ENCODE measurements at regions not wholly inside any gene's neighbourhood (a gene's known extent, or its start where the extent isn't known, plus 50 kb on each side); places are given as distances from the start of the nearest gene placed in this dataset.

DNA sequence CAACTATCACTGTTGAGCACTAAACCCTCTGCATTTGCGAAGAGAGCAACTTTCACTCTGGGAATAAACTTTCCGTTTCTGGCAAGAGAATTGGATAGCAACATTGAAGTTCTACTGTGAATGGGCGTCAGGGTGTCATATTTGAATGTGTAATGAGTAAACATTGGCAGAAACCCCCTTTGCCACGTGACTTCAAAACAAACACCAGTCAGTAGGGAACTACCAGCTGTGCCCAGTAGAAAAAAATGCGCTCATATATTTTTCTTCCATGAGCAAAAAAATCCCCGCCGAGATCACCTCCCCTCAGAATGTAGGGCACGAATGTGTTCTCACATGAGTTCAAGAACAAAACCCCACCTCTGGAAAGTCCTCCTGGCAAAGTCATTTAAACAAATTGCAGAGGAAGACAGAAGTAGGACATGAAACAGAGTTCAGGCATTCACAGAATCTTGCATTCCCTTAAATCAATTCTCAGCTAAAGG, 80.6 kb downstream of the BTG1 start:
- H3K27ac ChIP-seq, result peak overlapping the region; percentile 14
- no peak overlapping the region for H2AFZ ChIP-seq
- H4K20me1 ChIP-seq (ENCODE audit: insufficient read depth, poor library complexity, severe bottlenecking), result no peaks in the 10 kb centered on the region
- no peaks in the 10 kb centered on the region for H3K36me3 ChIP-seq (replicated peaks; ENCODE audit: insufficient read depth, low read depth)
- no peaks in the 10 kb centered on the region for H3K27me3 ChIP-seq
- no peak for TF ChIP-seq EZH2phosphoT487 (IDR thresholded peaks at IDR 0.05; ENCODE audit: low read depth, severe bottlenecking, unreplicated experiment)
- TF ChIP-seq, protein P1, sequence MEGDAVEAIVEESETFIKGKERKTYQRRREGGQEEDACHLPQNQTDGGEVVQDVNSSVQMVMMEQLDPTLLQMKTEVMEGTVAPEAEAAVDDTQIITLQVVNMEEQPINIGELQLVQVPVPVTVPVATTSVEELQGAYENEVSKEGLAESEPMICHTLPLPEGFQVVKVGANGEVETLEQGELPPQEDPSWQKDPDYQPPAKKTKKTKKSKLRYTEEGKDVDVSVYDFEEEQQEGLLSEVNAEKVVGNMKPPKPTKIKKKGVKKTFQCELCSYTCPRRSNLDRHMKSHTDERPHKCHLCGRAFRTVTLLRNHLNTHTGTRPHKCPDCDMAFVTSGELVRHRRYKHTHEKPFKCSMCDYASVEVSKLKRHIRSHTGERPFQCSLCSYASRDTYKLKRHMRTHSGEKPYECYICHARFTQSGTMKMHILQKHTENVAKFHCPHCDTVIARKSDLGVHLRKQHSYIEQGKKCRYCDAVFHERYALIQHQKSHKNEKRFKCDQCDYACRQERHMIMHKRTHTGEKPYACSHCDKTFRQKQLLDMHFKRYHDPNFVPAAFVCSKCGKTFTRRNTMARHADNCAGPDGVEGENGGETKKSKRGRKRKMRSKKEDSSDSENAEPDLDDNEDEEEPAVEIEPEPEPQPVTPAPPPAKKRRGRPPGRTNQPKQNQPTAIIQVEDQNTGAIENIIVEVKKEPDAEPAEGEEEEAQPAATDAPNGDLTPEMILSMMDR (IDR thresholded peaks at IDR 0.05; ENCODE audit: poor library complexity), result no peak
- TF ChIP-seq EZH2 (IDR thresholded peaks at IDR 0.05; ENCODE audit: borderline replicate concordance), result no peak
- WGBS (ENCODE audit: low lambda C conversion rate, missing lambda C conversion rate), result 72% methylated on average over 8 of the region's 8 CpGs
- no peaks in the 10 kb centered on the region for H3K9me3 ChIP-seq (ENCODE audit: low read depth)
- peak; percentile 26 for DNase-seq (ENCODE audit: low spot score)
- H3K4me2 ChIP-seq, result no peak overlapping the region
- H3K4me1 ChIP-seq (ENCODE audit: insufficient read depth), result peaks cover 24% of the 10 kb centered on the region
- H3K79me2 ChIP-seq, result no peaks in the 10 kb centered on the region
- H3K4me3 ChIP-seq, result no peak overlapping the region
- no peaks in the 10 kb centered on the region for H3K9me2 ChIP-seq (replicated peaks; ENCODE audit: insufficient read depth)

DNA sequence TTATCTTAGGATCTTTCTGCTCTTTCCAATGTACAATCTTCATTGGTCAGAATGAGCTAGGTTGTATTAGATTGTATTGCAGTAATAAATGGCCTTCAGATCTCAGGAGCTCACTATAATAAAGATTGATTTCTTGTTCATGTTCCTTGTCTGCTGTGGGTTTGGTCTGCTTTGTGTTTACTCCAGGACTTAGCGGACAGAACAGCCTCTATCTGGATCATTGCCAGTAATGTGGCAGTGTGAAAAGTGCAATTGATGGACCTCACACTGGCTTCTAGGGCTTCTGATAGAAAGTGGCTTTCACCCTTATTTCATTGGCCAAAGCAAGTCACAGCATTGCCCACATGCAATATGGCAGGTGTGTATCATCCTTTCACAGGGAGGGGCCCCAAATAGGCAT, 81.2 kb downstream of the BTG1 start:
- Histone ChIP-seq H3K4me2 (no peak overlapping the region), H3K4me1 (ENCODE audit: insufficient read depth) (peaks cover 17% of the 10 kb centered on the region), H3K4me3 (no peak overlapping the region), H3K9me3 (ENCODE audit: low read depth) (no peaks in the 10 kb centered on the region), H3K79me2 (no peaks in the 10 kb centered on the region), H3K27ac (peak overlapping the region; percentile 14), H2AFZ (no peak overlapping the region), H3K27me3 (no peaks in the 10 kb centered on the region), H3K36me3 (replicated peaks; ENCODE audit: insufficient read depth, low read depth) (no peaks in the 10 kb centered on the region), H4K20me1 (ENCODE audit: insufficient read depth, poor library complexity, severe bottlenecking) (no peaks in the 10 kb centered on the region), H3K9me2 (replicated peaks; ENCODE audit: insufficient read depth) (no peaks in the 10 kb centered on the region)
- DNase-seq (ENCODE audit: low spot score), result no peak
- TF ChIP-seq EZH2 (IDR thresholded peaks at IDR 0.05; ENCODE audit: borderline replicate concordance) (no peak), EZH2phosphoT487 (IDR thresholded peaks at IDR 0.05; ENCODE audit: low read depth, severe bottlenecking, unreplicated experiment) (no peak)
- TF ChIP-seq, protein P1 (IDR thresholded peaks at IDR 0.05; ENCODE audit: poor library complexity), result no peak
- 43% methylated on average over 1 of the region's 1 CpG for WGBS (ENCODE audit: low lambda C conversion rate, missing lambda C conversion rate)

DNA sequence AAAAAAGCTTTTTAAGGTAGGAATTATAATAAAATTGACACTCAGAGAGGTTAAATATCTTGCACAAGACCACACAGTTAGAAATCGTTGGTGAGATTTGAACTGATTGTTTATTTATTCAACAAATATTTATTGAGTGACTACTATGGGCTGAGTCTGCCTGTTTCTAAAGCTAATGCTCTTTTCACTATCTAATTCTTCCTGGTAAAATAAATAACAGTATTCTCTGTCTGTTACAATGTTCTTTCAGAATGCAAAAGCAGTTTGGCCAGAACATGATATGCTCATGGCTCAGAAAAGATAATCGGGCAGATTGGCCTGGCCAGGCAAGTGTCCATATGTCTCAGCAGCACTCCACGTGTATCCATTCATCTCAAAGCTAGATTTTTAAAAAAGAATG, 82.0 kb downstream of the BTG1 start:
- H3K9me3 ChIP-seq (ENCODE audit: low read depth), result no peaks in the 10 kb centered on the region
- no peak overlapping the region for H3K4me2 ChIP-seq
- 44% methylated on average over 3 of the region's 3 CpGs for WGBS (ENCODE audit: low lambda C conversion rate, missing lambda C conversion rate)
- H3K79me2 ChIP-seq, result no peaks in the 10 kb centered on the region
- H3K4me3 ChIP-seq, result no peak overlapping the region
- H3K27ac ChIP-seq, result peak overlapping the region; percentile 14
- no peaks in the 10 kb centered on the region for H3K27me3 ChIP-seq
- peaks cover 14% of the 10 kb centered on the region for H3K4me1 ChIP-seq (ENCODE audit: insufficient read depth)
- no peaks in the 10 kb centered on the region for H3K36me3 ChIP-seq (replicated peaks; ENCODE audit: insufficient read depth, low read depth)
- no peaks in the 10 kb centered on the region for H4K20me1 ChIP-seq (ENCODE audit: insufficient read depth, poor library complexity, severe bottlenecking)
- no peak for DNase-seq (ENCODE audit: low spot score)
- H3K9me2 ChIP-seq (replicated peaks; ENCODE audit: insufficient read depth), result no peaks in the 10 kb centered on the region
- H2AFZ ChIP-seq, result no peak overlapping the region
- TF ChIP-seq, protein P1 (IDR thresholded peaks at IDR 0.05; ENCODE audit: poor library complexity), result no peak
- no peak for TF ChIP-seq EZH2phosphoT487 (IDR thresholded peaks at IDR 0.05; ENCODE audit: low read depth, severe bottlenecking, unreplicated experiment)
- TF ChIP-seq EZH2 (IDR thresholded peaks at IDR 0.05; ENCODE audit: borderline replicate concordance), result no peak

Measured in hepatocyte (in vitro differentiated cells).